Transverse colon (tissue), 4 donors: ENCODE measurements at regions not wholly inside any gene's neighbourhood (a gene's known extent, or its start where the extent isn't known, plus 50 kb on each side); places are given as distances from the start of the nearest gene placed in this dataset.

ENCODE experiments used
- CTCF ChIP-seq, 5 experiments: fragments of 200-600 bp in 3 of 5; fragments of 450-650 bp in 2 of 5; sonication (generic) in 3 of 5; IDR thresholded peaks; 1 replicate in 2 of 5; 2 replicates in 3 of 5; pipeline ENCODE4 v1.5.1; 2016 to 2017; ENCODE audit warnings: antibody characterized with exemption in 5 of 5, inconsistent platforms in 3 of 5, mild to moderate bottlenecking in 2 of 5, moderate library complexity in 1 of 5
- EP300 ChIP-seq: sonication (generic); formaldehyde crosslinking; IDR thresholded peaks from one replicate; pipeline ENCODE4 v1.6.1; 2017; ENCODE audit warnings: antibody characterized with exemption, low read depth
- POLR2A ChIP-seq: fragments of 450-650 bp; IDR thresholded peaks from one replicate; pipeline ENCODE4 v1.6.1; 2016; ENCODE audit warnings: antibody characterized with exemption, mild to moderate bottlenecking, moderate library complexity
- POLR2AphosphoS5 ChIP-seq, 3 donors: sonication (generic); formaldehyde crosslinking; IDR thresholded peaks; one replicate each; pipeline ENCODE4 v1.6.1; 2016; ENCODE audit warnings: antibody characterized with exemption in 3 of 3

DNA sequence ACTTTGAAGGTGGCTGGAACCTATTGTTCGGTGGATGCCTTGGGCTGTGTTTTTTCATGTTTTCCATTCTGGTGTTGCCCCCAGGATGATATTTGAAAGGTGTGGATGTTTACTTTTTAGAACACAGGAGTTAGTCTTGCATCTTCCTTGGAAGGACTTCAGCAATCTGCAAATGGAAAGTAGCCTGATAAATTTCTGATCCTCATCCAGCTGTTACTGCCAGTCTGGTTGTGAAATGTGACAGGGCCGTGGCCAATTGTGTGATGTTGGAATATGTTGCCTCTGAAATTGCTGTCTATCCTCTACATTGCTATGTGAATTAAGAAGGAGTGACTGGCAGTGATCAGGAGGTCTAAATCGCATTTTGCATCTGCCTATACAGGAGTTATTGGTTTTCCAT lies 382.5 kb upstream of the C2CD4B start:
- TF ChIP-seq CTCF (IDR thresholded peaks at IDR 0.05) (no peak), POLR2A (no peak), POLR2AphosphoS5 (IDR thresholded peaks at IDR 0.05) (no peak), EP300 (no peak)
